ENCODE measurements at regions not wholly inside any gene's neighbourhood (a gene's known extent, or its start where the extent isn't known, plus 50 kb on each side); places are given as distances from the start of the nearest gene placed in this dataset.

DNA sequence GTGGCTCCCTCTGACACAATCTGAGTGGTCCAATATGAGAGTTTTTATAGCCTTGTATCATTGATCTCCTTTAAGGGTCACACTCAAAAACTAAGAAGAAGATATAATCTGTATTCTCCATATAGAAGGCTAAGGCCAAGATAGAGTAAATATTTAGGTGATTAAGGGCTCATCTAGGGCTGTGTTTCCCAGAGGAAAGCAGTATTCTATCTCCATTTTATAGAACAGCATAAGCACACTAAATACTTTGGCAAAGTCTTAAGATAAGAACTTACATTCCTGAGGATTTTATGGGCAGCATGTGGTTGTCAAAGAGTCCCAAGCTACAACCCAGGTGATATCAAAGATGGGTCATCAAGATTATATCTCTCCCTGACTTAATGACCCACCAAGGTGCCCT lies 377.6 kb downstream of the KIF16B start:
- TF ChIP-seq, protein P1, sequence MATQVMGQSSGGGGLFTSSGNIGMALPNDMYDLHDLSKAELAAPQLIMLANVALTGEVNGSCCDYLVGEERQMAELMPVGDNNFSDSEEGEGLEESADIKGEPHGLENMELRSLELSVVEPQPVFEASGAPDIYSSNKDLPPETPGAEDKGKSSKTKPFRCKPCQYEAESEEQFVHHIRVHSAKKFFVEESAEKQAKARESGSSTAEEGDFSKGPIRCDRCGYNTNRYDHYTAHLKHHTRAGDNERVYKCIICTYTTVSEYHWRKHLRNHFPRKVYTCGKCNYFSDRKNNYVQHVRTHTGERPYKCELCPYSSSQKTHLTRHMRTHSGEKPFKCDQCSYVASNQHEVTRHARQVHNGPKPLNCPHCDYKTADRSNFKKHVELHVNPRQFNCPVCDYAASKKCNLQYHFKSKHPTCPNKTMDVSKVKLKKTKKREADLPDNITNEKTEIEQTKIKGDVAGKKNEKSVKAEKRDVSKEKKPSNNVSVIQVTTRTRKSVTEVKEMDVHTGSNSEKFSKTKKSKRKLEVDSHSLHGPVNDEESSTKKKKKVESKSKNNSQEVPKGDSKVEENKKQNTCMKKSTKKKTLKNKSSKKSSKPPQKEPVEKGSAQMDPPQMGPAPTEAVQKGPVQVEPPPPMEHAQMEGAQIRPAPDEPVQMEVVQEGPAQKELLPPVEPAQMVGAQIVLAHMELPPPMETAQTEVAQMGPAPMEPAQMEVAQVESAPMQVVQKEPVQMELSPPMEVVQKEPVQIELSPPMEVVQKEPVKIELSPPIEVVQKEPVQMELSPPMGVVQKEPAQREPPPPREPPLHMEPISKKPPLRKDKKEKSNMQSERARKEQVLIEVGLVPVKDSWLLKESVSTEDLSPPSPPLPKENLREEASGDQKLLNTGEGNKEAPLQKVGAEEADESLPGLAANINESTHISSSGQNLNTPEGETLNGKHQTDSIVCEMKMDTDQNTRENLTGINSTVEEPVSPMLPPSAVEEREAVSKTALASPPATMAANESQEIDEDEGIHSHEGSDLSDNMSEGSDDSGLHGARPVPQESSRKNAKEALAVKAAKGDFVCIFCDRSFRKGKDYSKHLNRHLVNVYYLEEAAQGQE (IDR thresholded peaks at IDR 0.05; ENCODE audit: low read depth), result no peak
- TF ChIP-seq RAD21 (IDR thresholded peaks at IDR 0.05; ENCODE audit: low read depth) (no peak), MAX (IDR thresholded peaks at IDR 0.05) (no peak), YY1 (IDR thresholded peaks at IDR 0.05; ENCODE audit: low read depth) (no peak), EP300 (IDR thresholded peaks at IDR 0.05; ENCODE audit: borderline replicate concordance) (no peak), TCF12 (IDR thresholded peaks at IDR 0.05; ENCODE audit: low read depth) (no peak)
